ENCODE measurements at regions not wholly inside any gene's neighbourhood (a gene's known extent, or its start where the extent isn't known, plus 50 kb on each side); places are given as distances from the start of the nearest gene placed in this dataset.
A peak's percentile ranks its signal among the peaks of the same experiment; 100 is the strongest.

DNA sequence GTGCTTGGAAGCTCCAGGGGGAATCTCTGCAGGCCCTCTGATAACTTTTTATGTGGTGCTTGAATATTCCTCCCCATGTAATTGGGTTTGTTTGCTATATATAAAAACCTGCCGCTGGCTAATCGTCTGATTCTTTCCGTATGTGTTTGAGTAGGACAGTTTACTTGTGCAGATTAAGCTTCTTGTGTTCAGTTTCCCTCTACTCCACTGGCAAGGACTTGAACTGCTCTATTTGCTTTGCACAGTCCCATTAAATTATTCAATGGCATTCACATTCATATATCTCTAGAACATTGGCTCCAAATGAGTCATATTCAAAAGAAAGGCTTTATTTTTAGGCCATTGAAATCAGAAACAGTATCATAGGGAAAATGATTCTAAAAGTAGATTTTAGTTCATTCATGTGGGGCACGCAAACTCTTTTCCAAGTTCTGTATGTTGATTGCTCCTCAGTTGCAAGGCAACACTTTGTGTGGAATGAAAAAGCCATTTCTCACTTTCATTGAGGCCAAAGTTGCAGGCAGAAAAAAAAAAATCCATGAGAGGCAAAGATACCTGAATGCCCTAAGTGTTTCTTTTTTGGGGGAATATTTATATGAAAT is 1682.3 kb upstream of the PIK3C3 start:
- no peaks in the 10 kb centered on the region for H3K4me1 ChIP-seq
- no peak overlapping the region for H3K4me3 ChIP-seq
- H3K27me3 ChIP-seq, result no peaks in the 10 kb centered on the region
- TF ChIP-seq POLR2A (IDR thresholded peaks at IDR 0.05), result no peak
- TF ChIP-seq, protein P1, sequence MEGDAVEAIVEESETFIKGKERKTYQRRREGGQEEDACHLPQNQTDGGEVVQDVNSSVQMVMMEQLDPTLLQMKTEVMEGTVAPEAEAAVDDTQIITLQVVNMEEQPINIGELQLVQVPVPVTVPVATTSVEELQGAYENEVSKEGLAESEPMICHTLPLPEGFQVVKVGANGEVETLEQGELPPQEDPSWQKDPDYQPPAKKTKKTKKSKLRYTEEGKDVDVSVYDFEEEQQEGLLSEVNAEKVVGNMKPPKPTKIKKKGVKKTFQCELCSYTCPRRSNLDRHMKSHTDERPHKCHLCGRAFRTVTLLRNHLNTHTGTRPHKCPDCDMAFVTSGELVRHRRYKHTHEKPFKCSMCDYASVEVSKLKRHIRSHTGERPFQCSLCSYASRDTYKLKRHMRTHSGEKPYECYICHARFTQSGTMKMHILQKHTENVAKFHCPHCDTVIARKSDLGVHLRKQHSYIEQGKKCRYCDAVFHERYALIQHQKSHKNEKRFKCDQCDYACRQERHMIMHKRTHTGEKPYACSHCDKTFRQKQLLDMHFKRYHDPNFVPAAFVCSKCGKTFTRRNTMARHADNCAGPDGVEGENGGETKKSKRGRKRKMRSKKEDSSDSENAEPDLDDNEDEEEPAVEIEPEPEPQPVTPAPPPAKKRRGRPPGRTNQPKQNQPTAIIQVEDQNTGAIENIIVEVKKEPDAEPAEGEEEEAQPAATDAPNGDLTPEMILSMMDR (IDR thresholded peaks at IDR 0.05), result no peak
- H3K9me3 ChIP-seq, result no peaks in the 10 kb centered on the region
- DNase-seq, result no peak
- 30 to 39% methylated on average over 4 of the region's 4 CpGs for WGBS, 2 donors (ENCODE audit: low coverage in 1 of 2)
- H3K27ac ChIP-seq, result no peak overlapping the region
- in situ Hi-C loops (cut with MboI; ENCODE audit: low pct_ligation_motif_present in 1 of 4, low pct_unique_long_range_greater_than_20kb in 1 of 4, low sequenced_read_pairs in 3 of 4), result no loop called here
- intact Hi-C loops (cut with DNase I; ENCODE audit: low total_unique reads), result no loop called here
- no peaks in the 10 kb centered on the region for H3K36me3 ChIP-seq

DNA sequence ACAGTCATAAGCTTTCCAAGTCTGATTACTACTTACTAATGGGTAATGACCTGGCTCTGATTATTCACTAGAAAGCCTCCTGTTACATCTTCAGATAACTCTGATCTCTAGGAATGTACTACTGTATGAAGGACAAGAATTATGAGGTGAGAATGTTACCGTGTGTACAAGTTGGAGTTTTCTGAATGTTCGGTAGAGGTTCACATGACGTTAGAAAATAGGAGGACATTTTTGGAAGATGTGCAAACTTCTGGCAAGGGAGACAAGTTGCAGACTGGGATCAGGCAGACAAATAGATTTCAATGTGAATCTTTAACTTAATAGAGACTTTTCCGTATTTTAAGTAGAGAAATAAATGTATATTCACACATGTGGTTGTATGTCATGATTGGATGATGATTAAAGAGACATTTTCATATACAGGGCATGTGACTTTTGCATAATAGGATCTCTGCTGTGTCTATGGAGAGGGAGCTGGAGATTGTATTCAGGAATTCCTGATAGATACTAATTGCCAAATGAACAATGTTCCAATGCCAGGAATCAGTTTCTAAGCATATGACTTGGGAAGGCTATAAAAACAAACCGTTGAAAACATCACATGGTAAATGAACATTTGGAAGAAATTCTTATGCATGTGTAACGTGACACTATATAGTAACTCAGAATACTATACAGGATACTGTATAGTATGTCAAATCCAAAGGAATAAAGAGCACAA is 1695.8 kb upstream of the PIK3C3 start:
- in situ Hi-C loops (cut with MboI; ENCODE audit: low pct_ligation_motif_present in 1 of 4, low pct_unique_long_range_greater_than_20kb in 1 of 4, low sequenced_read_pairs in 3 of 4), result no loop called here
- no peak overlapping the region for H3K27ac ChIP-seq
- intact Hi-C loops (cut with DNase I; ENCODE audit: low total_unique reads), result no loop called here
- H3K9me3 ChIP-seq, result no peaks in the 10 kb centered on the region
- no peak overlapping the region for H3K4me3 ChIP-seq
- 60 to 68% methylated on average over 6 of the region's 6 CpGs for WGBS, 2 donors (ENCODE audit: low coverage in 1 of 2)
- no peaks in the 10 kb centered on the region for H3K27me3 ChIP-seq
- no peak for DNase-seq
- no peaks in the 10 kb centered on the region for H3K36me3 ChIP-seq
- peaks cover 0 to 4% (median 0%) of the 10 kb centered on the region in 4 donors for H3K4me1 ChIP-seq
- TF ChIP-seq POLR2A (IDR thresholded peaks at IDR 0.05) (no peak), POLR2AphosphoS5 (IDR thresholded peaks at IDR 0.05) (peak in 1 of 3 donors; percentile 22), EP300 (IDR thresholded peaks at IDR 0.05; ENCODE audit: low read depth) (no peak)
- TF ChIP-seq, protein P1 (IDR thresholded peaks at IDR 0.05), result no peak

DNA sequence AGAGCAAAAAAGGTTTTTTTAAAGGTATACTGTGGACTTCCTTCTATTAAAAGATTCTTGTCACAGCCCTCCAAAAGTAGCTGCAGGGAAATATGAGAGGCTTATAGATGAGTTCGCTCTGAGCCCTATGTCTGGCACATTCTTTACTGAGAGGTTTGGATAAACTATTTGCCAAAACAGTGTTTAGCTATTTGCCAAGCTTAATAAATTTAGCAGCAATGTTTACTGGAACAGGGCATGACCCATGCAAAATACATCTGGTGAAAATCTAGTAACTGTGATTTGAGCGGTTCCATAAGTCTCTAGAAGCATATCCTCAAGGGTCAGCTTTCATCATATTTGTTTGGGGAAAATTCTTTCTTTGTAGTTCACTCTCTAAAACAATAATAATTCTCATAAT is 1696.7 kb upstream of the PIK3C3 start:
- in situ Hi-C loops (cut with MboI; ENCODE audit: low pct_ligation_motif_present in 1 of 4, low pct_unique_long_range_greater_than_20kb in 1 of 4, low sequenced_read_pairs in 3 of 4), result no loop called here
- WGBS, 2 donors (ENCODE audit: low coverage in 1 of 2), result 54 to 83% methylated on average over 1 to 2 of the region's 2 CpGs
- Histone ChIP-seq H3K4me3 (no peak overlapping the region), H3K4me1 (peaks cover 0 to 4% (median 0%) of the 10 kb centered on the region in 4 donors), H3K36me3 (no peaks in the 10 kb centered on the region), H3K27ac (peak overlapping the region in 1 of 4 donors; percentile 17), H3K9me3 (no peaks in the 10 kb centered on the region), H3K27me3 (no peaks in the 10 kb centered on the region)
- no peak for DNase-seq
- intact Hi-C loops (cut with DNase I; ENCODE audit: low total_unique reads), result no loop called here
- TF ChIP-seq, protein P1 (IDR thresholded peaks at IDR 0.05), result no peak
- TF ChIP-seq POLR2AphosphoS5 (IDR thresholded peaks at IDR 0.05), result peak in 2 of 3 donors; percentile 41 to 49

DNA sequence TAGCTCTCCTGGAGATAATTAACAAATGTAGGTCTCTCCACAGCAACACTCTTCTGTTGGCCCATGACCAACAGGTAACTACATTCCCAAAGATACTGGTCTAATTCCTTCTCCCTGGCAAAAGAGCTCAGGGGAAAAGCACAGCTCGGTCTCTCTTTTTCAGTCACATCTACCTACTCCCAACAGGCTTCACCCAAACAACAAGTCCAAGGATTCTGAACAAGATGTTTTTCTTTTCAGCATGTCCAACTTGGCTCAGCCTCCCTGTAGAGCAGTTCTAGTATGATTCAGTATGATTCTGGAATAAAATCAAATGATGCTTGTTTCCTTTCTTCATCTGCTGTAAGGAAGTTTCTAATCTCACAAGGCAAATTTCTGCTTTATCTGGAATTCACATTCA is 1704.8 kb upstream of the PIK3C3 start:
- in situ Hi-C loops (cut with MboI; ENCODE audit: low pct_ligation_motif_present in 1 of 4, low pct_unique_long_range_greater_than_20kb in 1 of 4, low sequenced_read_pairs in 3 of 4), result no loop called here
- Histone ChIP-seq H3K36me3 (no peaks in the 10 kb centered on the region), H3K9me3 (no peaks in the 10 kb centered on the region), H3K4me1 (peaks cover 0 to 8% (median 3%) of the 10 kb centered on the region in 4 donors), H3K4me3 (no peak overlapping the region), H3K27me3 (no peaks in the 10 kb centered on the region), H3K27ac (no peak overlapping the region)
- 17 to 79% methylated on average over 1 of the region's 1 CpG for WGBS, 2 donors (ENCODE audit: low coverage in 1 of 2)
- TF ChIP-seq POLR2A (IDR thresholded peaks at IDR 0.05) (no peak), POLR2AphosphoS5 (IDR thresholded peaks at IDR 0.05) (no peak), EP300 (IDR thresholded peaks at IDR 0.05; ENCODE audit: low read depth) (no peak)
- TF ChIP-seq, protein P1 (IDR thresholded peaks at IDR 0.05), result no peak
- intact Hi-C loops (cut with DNase I; ENCODE audit: low total_unique reads), result no loop called here
- no peak for DNase-seq
